Esophagus squamous epithelium (tissue), 5 donors: ENCODE measurements at regions not wholly inside any gene's neighbourhood (a gene's known extent, or its start where the extent isn't known, plus 50 kb on each side); places are given as distances from the start of the nearest gene placed in this dataset.

Experiments
- DNase-seq: peaks from one replicate; lab custom pipeline; 2025; lab: John Stamatoyannopoulos, UW
- H3K27ac ChIP-seq, 4 donors: fragments of 200-600 bp; sonication (generic); one replicate each; pipeline ENCODE4 v1.5.1; 2016 to 2019; ENCODE audit warnings: mild to moderate bottlenecking in 1 of 4
- H3K27me3 ChIP-seq, 4 donors: fragments of 200-600 bp; sonication (generic); 1 replicate in 3 of 4; 2 replicates in 1 of 4; pipeline versions ENCODE4 v1.5.1 to v1.6.0; 2017 to 2021; ENCODE audit warnings: antibody characterized with exemption in 1 of 4
- H3K36me3 ChIP-seq, 3 donors: fragments of 200-600 bp; sonication (generic); one replicate each; pipeline ENCODE4 v1.5.1; 2016 to 2019
- H3K4me1 ChIP-seq, 3 donors: fragments of 200-600 bp; sonication (generic); one replicate each; pipeline ENCODE4 v1.5.1; 2017 to 2019
- H3K4me3 ChIP-seq, 4 donors: fragments of 200-600 bp; sonication (generic); 1 replicate in 3 of 4; 2 replicates in 1 of 4; pipeline ENCODE4 v1.5.1; 2016 to 2019; ENCODE audit warnings: mild to moderate bottlenecking in 2 of 4, moderate library complexity in 1 of 4
- H3K9me3 ChIP-seq, 3 donors: fragments of 200-600 bp; sonication (generic); one replicate each; pipeline ENCODE4 v1.5.1; 2016 to 2019
- CTCF ChIP-seq, 6 experiments: fragments of 450-650 bp in 4 of 6; fragments of 200-600 bp in 2 of 6; sonication (generic) in 2 of 6; IDR thresholded peaks; one replicate each; pipeline ENCODE4 v1.5.1; 2016 to 2019; ENCODE audit warnings: antibody characterized with exemption in 6 of 6, mild to moderate bottlenecking in 4 of 6, moderate library complexity in 4 of 6
- POLR2A ChIP-seq, 4 donors: fragments of 450-650 bp; IDR thresholded peaks; one replicate each; pipeline ENCODE4 v1.6.1; 2017; ENCODE audit warnings: antibody characterized with exemption in 4 of 4, mild to moderate bottlenecking in 4 of 4, moderate library complexity in 3 of 4
- WGBS, 2 donors: methylation state at CpG; one replicate each; pipeline ENCODE4 v1.1.5; 2018; 5-methylcytosine and 5-hydroxymethylcytosine counted together
- intact Hi-C: fragments of 100-400 bp; cut with DNase I; formaldehyde crosslinking; loops from one replicate; pipeline ENCODE4 v1.15.0; 2022
- donor health status: DM: yes; HTN: yes; CAD: no.

GRCh38 chr2:144836635-144837350, 316.9 kb upstream of the ZEB2 start:
- no peaks in the 10 kb centered on the region for H3K4me1 ChIP-seq
- no peaks in the 10 kb centered on the region for H3K27me3 ChIP-seq
- H3K36me3 ChIP-seq = no peaks in the 10 kb centered on the region
- no peak for DNase-seq
- WGBS, 2 donors = 85 to 87% methylated on average over 6 to 7 of the region's 7 CpGs
- H3K9me3 ChIP-seq = no peaks in the 10 kb centered on the region
- H3K27ac ChIP-seq = no peak overlapping the region
- TF ChIP-seq POLR2A (IDR thresholded peaks at IDR 0.05) (no peak), CTCF (IDR thresholded peaks at IDR 0.05) (no peak)
- intact Hi-C loops = no loop called here
- no peak overlapping the region for H3K4me3 ChIP-seq

GRCh38 chr2:144835634-144836350, 315.9 kb upstream of the ZEB2 start:
- H3K27me3 ChIP-seq = no peaks in the 10 kb centered on the region
- no peaks in the 10 kb centered on the region for H3K36me3 ChIP-seq
- 51 to 73% methylated on average over 4 of the region's 4 CpGs for WGBS, 2 donors
- no peak for TF ChIP-seq CTCF (IDR thresholded peaks at IDR 0.05)
- no peak for TF ChIP-seq POLR2A (IDR thresholded peaks at IDR 0.05)
- H3K4me1 ChIP-seq = no peaks in the 10 kb centered on the region
- H3K9me3 ChIP-seq = no peaks in the 10 kb centered on the region
- no peak overlapping the region for H3K4me3 ChIP-seq
- no peak for DNase-seq
- intact Hi-C loops = no loop called here
- no peak overlapping the region for H3K27ac ChIP-seq

- no peak for DNase-seq
- intact Hi-C loops = no loop called here
- H3K9me3 ChIP-seq = no peaks in the 10 kb centered on the region
- no peaks in the 10 kb centered on the region for H3K27me3 ChIP-seq
- no peak for TF ChIP-seq CTCF (IDR thresholded peaks at IDR 0.05)
- TF ChIP-seq POLR2A (IDR thresholded peaks at IDR 0.05) = no peak
- H3K36me3 ChIP-seq = no peaks in the 10 kb centered on the region
- WGBS, 2 donors = 44 to 52% methylated on average over 5 of the region's 5 CpGs
- no peak overlapping the region for H3K27ac ChIP-seq
- H3K4me1 ChIP-seq = no peaks in the 10 kb centered on the region
- peak overlapping the region in 1 of 4 donors; percentile 4 for H3K4me3 ChIP-seq
These were observed 315.2 kb upstream of the ZEB2 start for GRCh38 chr2:144834998-144835633.

GRCh38 chr2:144834363-144834762, 314.4 kb upstream of the ZEB2 start:
- Histone ChIP-seq H3K9me3 (no peaks in the 10 kb centered on the region), H3K4me1 (no peaks in the 10 kb centered on the region), H3K27ac (no peak overlapping the region), H3K4me3 (no peak overlapping the region), H3K27me3 (no peaks in the 10 kb centered on the region), H3K36me3 (no peaks in the 10 kb centered on the region)
- 59 to 62% methylated on average over 4 of the region's 4 CpGs for WGBS, 2 donors
- TF ChIP-seq CTCF (IDR thresholded peaks at IDR 0.05) = no peak
- TF ChIP-seq POLR2A (IDR thresholded peaks at IDR 0.05) = no peak
- intact Hi-C loops = no loop called here
- no peak for DNase-seq

- intact Hi-C loops = no loop called here
- TF ChIP-seq POLR2A (IDR thresholded peaks at IDR 0.05) (no peak), CTCF (IDR thresholded peaks at IDR 0.05) (no peak)
- 88 to 95% methylated on average over 1 of the region's 1 CpG for WGBS, 2 donors
These were observed 313.2 kb upstream of the ZEB2 start for GRCh38 chr2:144833075-144833637.

More at GRCh38 chr2:144833075-144833637, 313.2 kb upstream of the ZEB2 start:
- DNase-seq = no peak
- Histone ChIP-seq H3K4me1 (no peaks in the 10 kb centered on the region), H3K9me3 (no peaks in the 10 kb centered on the region), H3K36me3 (no peaks in the 10 kb centered on the region), H3K4me3 (no peak overlapping the region), H3K27me3 (no peaks in the 10 kb centered on the region), H3K27ac (no peak overlapping the region)
